ENCODE measurements at regions not wholly inside any gene's neighbourhood (a gene's known extent, or its start where the extent isn't known, plus 50 kb on each side); places are given as distances from the start of the nearest gene placed in this dataset.

DNA sequence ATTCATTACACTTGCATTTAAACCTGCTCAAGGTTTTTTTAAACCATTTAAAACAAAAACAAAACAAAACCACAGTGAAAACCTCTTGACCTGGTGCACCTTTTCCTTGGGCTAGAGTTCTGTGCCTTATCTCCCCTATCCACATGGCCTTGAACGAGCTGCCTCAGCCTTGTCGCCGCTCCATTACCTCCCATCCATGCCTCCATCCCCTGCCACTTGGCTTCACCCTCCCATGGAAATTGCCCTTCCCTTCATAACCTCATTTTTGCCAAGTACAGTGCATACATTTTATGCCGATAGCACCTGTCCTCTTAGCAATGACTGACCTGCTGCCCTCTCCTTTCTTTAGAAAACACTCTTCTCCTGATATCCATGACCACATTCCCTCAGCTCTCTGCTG is 188.6 kb upstream of the ASIC2 start:
- DNase-seq, result no peak

DNA sequence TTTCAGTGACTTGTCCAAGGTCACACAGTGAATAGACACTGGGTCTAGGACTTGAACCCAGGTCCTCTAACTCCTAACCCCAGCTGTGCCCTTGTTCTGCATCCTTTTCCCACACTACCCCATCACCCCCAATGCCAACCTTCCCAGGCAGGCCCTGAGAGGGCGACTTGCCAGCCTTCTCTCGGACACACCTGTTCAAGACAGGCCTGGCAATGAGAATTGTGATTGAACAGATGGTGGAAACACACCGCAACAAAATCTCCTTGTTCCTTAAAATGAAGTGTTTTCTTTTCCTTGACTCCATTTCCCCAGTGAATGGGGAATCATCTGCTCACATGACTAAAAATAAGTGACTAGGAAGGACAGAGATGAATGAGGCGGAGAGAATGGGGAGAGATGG is 189.5 kb upstream of the ASIC2 start:
- no peak for DNase-seq

DNA sequence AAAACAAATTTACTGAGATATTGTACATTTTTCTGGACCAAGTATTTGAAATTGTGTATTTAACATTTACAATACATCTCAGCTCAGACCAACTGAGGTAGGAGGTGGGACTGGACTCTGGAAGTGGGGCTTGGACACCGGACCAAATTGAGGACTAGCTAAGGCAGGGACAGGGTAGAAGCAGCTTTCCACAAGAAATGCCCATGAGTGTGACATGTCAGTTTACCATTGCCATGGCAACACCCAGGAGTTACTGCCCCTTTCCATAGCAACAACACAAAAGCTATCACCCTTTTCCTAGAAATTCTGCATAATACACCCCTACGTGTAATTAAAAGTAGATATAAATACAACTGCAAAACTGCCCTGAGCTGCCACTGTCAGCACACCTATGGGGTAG is 191.5 kb upstream of the ASIC2 start:
- no peak for DNase-seq

DNA sequence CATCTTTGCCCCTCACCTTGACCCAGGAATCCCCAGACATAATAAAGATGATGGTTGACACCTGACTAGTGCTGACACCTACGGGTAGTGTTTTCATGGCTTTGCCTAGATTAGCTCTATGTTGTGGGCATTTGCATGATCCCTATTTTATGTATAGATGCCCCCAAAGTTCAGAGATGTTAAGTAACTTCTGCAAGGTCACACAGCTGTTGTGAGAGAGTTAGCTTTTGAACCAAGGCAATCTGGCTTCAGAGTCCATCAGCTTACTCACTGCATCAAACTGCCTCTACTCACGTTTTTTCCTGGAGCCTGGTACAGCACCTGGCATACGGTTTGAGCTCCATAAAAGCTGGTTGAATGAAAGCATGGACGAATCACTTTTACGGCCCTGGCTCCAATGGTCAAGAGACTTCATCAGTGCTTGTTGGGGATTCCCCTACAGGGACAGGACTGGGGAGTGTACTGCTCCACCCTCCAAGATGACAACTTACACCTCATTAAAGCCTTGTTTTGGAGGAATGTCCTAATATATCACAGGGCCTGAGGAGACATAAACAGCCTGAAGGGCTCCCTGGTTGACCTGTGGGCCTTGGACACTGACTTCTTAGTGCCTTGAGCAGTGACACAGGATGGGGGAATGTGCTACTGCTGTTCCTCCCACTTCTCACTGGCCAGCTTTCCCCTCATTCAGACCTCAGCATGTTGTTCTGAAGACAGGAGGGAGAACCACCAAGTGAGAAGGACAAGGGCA is 193.2 kb upstream of the ASIC2 start:
- DNase-seq, result no peak

DNA sequence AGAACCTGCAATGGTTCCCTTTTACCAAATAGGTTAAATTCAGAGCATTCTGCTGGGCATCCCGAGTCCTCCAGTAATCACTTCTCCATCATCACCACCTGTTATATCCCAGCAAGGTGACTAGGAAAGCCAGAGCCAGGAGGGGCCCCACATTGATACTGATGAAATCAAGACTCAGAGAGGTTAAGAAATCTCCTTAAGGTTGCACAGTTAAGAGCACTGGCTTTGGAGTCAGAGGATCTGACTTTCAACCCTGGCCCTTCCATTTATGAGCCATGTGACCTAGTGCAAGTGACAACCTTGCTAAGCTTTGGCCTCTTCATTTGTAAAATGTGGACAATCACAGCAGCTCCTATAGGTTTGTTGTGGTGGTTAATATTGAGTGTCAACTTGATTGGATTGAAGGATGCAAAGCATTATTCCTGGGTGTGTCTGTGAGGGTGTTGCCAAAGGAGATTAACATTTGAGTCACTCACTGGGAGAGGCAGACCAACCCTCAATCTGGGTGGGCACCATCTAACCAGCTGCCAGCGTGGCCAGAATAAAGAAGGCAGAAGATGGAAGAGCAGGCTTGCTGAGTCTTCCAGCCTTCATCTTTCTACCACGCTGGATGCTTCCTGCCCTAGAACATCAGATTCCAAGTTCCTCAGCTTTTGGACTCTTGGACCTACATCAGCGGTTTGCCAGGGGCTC is 194.2 kb upstream of the ASIC2 start:
- no peak for DNase-seq

DNA sequence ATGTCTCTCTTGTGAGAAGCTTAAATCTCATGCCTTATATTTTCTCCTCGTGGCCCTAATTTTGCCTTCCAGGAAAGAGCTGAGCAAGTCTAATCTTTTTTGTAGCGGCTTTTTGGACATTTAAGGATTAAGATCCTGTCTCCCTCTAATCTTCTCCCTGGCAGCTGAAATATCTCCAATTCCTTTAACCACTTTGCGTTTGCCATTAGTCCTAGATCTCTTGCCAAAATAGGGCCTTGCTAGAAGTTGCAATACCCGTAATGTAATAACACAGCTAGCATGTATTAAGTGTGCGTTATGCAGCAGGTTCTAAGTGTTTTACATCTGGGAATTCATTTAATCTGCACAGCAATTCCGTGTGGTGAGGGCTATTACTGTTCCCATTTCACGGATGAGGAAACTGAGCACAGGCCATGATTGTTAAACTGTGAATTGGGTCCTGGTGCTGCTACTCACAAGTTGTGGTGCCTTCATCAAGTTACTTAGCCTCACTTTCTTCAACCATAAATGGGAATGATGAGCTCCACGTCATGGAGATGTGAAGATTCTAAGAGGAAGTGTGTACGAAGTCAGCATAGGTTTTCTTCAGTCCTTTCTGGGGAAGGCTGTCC is 198.9 kb upstream of the ASIC2 start:
- no peak for DNase-seq

DNA sequence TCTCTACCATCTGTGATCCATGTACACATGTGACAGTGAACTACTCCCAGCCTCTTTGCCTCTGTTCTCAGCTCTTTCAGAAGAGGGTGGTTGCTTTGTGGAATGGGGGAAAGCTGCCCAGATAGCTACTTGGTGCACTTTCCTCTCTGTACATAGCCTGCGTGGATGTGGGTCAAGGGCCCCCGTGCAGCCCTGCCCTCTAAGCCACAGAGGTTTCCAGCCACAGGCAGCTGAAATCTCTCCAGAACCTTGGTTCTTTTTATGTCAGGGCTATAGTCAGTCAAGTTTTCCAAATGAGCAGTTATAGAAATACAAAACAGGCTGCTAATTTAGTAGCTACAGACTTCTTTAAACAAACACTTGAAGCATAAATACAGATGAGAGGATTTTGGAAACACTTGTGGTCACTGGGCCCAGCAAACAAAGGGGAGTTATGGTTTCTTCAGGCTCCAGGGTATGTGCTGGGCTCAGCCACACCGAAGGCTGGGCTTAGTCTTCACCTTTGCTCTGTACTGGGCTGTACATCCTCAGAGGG is 199.7 kb upstream of the ASIC2 start:
- no peak for DNase-seq

DNA sequence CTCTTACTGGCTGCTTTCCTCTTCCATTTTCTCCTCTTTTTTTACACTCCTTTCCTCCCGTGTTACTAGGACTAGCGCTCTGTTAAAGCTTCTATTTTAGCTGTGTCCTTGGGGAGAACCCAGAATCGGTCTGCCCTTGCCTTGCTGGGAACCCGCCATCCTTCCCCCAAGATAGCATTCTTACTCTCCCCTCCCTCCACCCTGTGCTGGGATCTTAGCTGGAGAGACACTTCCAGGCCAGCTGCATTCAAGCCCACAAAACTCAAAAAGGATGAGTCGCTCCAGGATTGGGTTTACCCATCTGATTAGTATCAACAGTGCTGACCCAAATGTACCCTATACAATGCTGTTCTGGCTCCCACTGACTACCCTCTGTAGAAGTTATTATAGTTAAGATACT is 200.5 kb upstream of the ASIC2 start:
- DNase-seq, result no peak

DNA sequence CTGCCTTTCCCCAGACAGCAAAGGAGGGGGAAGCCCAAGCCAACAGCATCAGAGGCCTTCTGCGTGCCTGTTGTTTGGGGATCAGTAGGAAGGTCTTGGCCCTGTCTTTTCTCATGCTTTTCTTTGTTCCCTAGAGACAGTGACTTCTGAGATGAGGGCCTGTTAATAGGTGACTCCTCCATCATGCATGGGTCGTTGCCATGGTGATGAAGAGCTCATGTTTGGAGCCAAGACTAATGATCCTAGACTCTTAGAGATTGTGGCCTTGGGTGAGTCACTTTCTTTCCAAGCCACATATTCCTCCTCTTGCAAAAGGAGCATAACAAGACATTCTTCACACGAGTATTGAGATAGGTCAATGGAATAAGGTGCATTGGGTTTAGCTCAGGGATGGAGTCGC is 201.1 kb upstream of the ASIC2 start:
- no peak for DNase-seq

DNA sequence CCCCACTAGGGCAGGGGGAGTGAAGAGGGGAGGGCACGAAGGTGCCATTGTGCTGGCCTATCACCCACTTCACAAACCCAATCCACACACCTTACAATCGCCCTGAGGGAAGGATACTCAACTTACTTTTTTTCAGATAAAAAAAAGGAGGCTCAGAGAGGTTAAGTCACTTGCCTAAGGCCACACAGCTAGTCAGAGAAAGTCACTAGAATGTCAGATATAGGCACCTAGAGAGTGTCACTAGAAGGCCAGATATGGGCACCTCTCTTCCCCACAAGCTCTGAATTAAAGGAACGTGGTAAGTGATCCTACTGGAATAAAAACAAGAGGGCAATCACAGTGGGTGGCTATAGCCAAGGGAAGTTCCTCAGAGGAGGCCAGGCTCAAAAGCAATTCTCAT is 204.5 kb upstream of the ASIC2 start:
- DNase-seq, result no peak

DNA sequence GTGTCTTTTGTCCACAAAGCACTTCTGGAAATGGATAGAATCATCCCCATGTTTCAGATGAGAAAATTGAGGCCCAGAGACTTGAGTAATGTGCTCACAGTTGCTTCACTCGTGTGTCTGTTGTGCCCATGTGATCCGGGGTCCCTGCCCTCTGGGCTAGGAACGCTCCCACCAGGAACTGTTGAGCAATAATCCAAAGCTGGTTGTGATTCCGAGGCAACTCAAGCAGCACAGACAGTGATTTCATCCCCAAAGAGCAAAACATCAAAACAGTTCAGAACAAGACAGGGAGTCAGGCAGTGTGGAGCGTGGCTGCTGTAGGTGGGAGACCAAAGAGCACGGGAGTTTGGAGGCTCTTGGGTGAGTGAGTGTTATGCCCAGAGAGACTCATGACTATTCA is 205.0 kb upstream of the ASIC2 start:
- no peak for DNase-seq

DNA sequence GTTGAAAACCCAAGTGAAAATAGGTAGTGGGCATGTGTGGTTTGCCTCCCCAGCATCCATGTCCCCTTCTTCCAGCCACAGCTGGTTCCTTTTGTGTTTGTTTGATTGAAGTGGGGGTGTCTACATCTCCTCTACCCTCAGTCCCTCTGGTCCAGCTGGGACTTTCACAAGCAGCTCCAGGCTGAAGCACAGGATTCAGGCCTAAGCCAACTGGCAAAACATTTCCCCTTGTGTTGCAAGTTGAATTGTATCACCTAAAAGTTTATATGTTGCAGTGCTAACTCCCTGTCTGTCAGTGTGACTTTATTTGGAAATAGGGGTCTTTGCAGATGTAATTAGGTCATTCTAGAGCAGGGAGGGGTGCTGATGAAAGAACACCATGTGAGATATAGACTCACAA is 205.9 kb upstream of the ASIC2 start:
- DNase-seq, result no peak

DNA sequence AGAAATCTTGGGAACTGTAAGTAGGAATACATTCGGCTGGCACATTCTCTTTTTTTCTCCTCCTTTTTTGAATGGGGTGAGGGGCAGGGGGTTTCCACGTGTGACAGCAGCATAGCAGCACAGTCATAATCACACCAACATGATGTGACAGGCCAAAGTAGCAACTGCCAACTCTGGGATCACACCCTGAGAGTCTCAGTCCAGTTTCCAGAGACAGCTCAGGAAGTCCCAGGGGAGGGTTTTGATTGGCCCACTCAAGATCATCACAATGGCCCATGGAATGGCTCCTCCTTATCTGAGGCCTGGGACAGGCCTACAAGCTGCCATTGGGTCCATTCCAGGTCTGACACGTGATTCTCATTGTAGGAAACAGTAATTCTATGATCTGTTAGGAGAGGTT is 207.1 kb upstream of the ASIC2 start:
- no peak for DNase-seq

DNA sequence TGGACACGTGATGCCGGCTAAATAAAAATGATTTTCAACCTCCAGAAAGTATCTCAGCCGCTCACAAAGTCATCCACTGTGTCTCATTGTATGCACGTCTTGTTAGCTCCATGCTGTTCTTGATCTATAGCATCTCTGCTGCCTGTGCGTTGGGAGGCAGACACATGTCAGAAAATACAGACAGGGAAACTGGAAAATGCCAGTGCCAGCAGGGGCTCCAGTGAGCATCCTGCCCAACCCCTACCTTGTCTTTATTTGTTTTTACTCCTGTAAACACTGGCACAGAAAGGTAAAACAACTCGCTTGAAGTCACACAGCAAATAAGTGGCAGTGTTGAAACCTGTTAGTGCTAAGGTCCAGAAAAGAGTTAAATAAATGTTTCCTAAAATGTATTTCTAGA is 208.1 kb upstream of the ASIC2 start:
- DNase-seq, result no peak

DNA sequence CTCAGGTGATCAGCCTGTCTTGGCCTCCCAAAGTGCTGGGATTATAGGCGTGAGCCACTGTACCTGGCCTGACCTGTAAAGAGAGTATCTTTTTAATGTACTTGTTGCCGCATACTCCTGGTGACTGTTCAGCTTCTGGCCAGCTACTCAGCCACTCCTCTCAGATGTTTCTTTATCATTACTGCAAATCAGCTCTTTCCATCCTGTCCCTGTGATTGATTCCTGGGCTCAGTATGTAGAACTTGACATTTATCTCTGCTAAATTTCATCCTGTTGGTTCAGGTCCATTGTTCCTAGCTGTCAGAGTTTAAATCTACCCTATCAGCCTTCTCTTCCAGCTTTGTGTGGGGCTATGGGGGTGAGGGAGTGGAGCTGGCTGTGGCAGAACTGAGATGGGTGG is 211.5 kb upstream of the ASIC2 start:
- DNase-seq, result no peak

DNA sequence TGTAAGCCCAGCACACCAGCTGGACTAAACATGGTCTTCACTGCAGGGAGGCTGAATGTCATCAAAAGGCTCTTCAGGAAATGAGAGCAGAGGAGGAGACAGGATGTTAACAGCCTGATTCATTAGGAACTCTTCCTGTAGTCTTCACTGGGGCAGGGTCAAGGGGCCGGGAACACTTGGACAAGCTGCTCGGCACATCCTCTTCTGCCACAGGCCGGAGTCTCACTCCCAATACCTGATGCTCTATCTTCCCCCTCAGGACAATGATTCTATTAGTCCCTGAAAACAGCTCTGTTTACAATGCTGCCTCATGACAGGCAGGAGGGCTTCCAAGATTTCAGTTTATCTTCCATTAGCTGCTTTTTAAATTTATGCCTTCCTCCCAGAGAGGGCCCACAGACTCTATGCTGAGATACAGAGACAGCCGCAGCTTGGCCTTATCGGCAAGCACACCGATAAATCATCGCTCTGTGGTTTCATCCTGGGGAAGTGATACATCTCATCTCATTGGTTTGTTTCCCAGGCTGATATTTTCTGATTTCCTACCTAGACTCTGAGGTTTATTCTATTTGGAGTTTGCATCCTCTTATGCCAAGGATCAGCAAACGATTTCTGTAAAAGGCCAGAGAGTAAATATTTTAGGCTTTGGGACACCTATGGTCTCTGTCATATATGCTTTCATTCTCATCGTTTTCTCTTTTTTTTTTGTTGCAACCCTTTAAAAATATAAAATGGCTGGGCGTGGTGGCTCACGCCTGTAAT is 214.0 kb upstream of the ASIC2 start:
- DNase-seq, result no peak

DNA sequence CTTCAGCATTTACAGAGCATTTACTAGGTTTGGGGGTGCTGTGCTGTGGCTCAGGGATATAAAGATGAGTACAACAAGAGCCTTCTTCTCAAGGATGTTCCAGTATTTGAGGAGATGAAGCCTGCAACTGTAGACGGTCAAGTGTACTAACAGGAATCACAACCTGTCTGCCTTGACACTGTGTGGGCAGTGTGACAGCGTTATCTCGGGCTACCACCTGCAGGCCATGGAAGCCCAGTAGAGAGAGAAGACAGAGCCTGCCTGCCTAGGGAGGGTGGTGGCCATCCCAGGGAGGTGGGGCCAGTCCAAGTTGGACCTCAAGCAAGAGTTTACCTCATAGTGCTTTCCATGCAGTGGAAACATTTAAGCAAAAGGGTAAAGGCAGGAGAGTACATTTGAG is 215.1 kb upstream of the ASIC2 start:
- no peak for DNase-seq

DNA sequence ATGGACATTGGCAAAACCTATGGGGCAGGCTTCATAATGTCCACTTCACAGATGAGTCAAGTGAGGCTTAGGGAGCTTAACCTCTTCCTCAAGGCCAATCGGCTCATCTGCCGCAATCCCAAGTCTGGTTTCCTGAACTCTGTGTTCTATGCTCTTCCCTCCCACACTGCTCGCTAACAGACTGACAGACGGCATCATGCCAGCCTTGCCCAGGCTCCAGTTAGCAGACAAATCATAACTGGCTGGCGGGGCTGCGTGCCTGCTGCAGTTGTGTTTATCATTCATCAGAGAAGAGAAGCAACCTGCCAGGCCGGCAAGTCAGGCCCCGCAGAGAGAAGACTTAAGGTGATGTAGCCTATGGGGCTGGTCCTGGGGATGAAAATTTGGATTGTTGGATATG is 216.2 kb upstream of the ASIC2 start:
- DNase-seq, result peak in 1 of 2 donors; percentile 3

DNA sequence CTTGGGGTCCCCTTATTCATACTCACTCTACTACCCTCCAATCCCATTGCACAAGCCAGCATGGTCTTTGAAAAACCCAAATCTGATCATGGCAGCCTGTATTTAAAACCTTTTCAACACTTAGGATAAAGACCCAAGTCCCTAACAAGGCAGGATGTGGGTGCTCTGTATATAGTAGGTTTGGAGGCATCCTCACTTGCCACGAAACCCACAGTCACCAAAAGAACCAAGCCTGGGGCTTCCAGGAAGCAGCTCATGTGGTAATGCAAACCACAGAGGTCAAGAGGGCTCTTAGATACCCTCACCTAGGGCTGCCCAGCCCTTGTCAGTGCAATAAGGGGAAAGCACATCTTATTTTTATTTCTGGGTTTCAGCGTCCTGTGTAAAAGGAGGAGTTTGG is 218.6 kb upstream of the ASIC2 start:
- DNase-seq, result no peak

DNA sequence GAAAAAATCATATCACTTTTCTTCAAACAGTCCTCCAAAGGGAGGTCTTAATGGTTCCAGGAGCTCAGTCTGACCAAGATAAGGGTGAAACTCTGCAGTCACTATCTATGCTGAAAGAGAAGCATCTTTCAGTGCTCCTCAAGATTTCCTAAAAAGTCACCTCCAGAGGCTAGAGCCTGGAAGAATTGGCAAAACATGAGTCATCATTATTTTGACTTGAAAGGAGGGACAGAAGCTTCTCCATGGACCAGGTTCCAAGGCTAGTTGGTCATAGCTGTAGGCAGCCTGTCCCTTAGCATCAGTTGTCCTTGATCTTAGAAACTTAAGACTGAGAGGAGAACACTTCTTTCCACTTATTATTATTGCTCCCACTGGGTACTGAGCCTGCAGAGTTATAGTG is 219.0 kb upstream of the ASIC2 start:
- DNase-seq, result no peak

DNA sequence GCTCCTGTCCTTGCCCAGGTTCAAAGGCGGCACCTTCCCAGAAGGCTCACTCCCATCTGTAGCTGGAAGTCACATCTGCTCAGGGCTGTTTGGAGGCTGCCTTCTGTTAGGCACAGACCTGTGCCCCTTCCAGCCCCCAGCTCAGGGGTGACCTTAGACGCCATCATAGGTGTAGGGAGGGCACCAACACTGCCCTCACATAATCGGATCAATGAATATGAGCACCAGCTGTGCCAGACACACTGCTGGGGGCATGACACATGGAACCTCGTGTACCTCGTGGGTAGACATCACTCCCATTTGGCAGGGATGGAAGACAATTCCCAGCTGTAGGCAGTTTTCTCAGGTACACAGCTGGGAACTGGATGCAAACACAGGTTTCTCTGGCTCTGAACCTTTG is 220.7 kb upstream of the ASIC2 start:
- no peak for DNase-seq

DNA sequence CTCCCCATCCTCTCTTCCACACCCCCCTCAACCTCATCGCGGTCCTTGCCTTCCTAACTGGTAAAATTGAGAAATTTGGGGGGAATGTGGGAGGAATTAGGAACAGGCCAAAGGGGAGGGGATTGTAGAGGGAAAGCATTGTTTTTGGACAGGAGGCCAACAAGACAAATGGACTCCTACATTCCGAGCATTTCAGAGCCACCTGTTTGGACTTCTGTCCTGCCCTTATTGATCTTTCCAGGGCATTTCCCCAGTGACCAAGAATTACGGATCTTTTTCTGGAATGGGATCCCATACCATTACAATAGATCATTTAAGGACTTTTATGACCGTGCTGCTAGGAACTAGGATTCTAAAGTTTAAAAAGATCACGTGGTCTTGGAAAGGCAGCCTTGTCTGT is 221.3 kb upstream of the ASIC2 start:
- DNase-seq, result no peak

DNA sequence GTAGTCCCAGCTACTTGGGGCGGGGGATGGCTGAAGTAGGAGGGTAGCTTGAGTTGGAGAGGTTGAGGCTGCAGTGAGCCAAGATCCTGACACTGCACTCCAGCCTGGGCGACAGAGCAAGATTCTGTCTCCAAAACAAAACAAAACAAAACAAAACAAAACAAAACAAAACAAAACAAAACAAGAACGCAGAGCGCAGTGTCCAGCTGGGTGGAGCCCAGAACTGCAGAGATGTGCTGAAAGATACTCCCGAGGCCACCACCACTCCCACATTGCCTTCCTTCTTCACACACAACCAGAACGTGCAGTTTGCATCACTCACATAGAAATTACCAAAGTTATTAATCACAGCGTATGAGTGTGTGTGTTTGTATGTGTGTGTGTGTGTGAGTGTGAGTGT is 222.9 kb upstream of the ASIC2 start:
- DNase-seq, result no peak

Measured in hippocampal formation (tissue), 2 donors.